NCI-H1092 (cell line): ENCODE measurements at regions not wholly inside any gene's neighbourhood (a gene's known extent, or its start where the extent isn't known, plus 50 kb on each side); places are given as distances from the start of the nearest gene placed in this dataset.
"Not testable (repeated sequence)": the region's sequence is repeated elsewhere in the genome, so short reads cannot be mapped to it uniquely, and the experiment has no call there.

Source experiments
- DNase-seq: peaks from one replicate; lab custom pipeline; 2025; lab: John Stamatoyannopoulos, UW

DNA sequence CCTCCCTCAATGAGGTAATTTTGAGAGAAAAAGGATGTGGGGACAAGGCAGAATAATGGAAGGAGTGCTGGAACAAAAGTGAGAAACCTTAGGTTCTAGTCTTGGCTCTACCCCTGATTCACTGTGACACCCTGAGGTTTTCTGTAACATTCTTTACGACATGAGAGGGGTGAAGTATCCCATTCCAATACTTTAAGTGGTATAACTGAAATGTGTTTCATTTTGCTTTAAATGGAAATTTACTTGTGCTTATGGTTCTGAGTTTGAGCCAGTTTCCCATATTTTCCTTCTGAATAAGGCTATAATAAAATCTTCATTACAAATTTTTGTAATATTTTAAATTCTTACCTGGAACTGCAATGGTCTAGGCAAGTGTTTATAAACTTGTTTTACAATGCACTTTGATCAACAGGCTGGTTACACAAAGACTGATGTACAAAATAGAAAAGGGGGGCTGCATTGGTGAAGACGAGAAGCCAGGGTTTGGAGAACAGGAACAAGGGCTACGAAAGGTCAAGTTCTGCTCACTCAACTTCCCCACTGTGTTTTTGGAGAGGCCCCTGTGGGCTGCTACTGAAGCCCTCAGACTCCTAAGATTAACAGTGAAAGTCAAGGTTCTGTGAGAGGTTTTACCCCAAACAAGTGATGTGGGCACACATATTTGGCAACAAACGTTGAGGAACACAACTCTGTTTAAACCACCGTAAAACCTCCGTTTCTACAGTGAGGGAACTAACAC lies 171.9 kb upstream of the ELL2 start:
- DNase-seq: no peak

DNA sequence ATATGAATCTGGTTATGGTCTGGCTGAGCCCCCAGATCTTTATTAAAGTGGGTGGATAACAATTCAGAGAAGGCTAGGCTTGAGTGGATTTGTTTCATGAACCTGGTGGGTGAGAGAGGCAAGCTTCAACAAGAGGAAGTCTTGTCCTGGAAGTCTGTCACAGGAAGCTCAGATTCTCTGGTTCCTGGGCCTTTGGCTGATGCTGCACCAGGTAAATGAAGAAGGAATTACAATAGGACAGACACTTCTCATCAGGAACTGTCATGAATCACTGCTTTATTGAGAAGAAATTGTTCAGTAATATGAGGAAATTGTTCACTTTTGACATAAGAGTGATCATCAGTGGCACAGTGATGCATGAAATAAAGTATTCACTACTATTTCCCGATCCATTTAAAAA lies 167.6 kb upstream of the ELL2 start:
- no peak for DNase-seq

DNA sequence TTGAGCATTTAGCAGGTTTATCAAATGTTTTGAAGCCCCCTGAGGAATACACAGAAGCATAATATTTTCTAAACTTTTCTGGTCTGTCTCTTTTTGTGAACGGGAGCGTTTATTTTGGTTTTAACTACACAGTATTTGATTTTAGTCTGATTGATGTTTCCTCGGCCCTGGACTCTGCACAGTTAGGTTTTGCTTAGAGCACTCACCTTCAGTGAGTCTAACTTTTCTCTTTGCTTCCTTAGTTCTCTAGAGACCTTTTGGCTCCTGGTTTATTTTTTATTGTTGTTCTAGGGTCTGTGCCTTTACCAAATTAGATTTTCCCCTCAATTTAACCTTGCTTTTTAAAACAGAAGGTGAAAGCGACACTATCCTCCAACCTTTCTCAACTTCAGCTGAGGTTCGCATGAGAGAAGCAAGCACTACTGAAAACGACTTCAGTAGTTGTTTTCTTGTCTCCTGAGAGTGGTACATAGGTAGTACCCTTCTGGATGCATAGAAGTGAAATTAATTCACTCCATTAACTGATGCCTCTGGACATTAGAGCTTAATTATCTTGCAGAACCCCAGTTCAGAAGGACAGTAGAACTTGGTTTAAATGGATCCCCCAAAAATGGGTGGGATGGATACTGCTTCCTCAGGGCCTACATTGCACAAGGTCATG lies 166.7 kb upstream of the ELL2 start:
- DNase-seq: no peak

DNA sequence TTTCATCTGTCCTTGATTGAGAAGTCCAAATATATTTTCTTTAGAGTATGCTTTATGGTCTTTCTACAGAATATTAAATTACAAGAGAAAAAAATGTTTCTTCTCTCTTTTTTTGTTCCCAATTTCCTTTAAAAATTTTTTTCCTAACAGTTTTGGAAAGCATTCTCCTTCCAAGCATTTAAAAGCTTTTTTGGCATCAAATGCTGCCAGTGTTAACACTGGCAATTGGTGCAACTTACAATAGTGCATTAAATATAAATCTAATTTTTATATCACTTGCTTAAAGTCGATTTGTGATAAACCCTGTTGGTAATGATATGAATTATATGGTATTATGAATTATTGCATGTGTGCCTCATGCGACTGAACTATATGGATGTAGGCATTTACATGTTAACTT lies 165.9 kb upstream of the ELL2 start:
- no peak for DNase-seq

DNA sequence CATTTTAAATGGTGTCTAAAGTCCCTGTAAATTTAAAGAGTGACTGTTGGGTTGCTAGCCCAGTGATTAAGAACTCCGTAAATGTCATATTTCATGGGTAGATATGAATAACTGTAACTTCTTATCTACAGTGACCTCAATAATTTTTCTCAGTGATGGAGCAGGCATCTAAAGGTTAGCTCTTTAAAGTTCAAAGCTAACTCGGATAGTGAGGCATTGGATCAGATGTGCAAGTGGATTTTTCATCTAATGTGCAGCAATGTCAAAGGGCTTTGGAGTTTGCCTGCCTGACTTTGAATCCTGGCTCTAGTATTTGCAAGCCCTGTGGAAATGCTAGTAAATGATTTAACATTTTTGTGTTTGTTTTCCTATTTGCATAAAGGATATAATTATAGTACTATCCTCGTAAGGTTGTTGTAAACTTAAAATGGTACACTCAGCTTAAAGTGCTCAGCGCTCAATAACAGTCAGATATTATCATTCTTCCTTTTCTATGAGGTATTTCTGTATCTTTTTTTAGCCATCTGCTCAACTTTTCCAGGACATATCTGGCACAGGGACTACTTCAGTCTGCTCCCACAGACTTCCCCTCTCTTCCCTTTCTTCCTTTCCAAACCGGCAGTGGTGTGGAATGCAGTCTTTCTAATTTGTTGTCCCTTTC lies 163.7 kb upstream of the ELL2 start:
- DNase-seq: no peak

DNA sequence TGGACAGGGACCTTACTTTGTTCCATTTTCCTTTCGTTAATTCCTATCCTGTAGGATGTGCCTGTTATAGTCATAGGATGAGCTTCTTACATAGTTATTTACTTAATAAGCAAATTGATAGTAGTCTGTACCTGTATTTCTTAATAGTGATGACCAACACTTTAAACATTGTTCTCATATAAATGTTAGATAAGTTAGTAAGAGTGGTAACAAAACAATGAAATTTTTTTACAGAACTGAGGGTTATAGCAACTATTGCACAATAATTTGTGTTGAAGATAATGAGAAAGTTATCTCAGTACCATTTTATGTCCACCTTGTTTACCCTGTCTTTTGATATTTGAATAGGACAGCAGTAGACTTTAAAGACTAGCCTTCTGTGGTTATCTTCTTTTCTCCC lies 162.9 kb upstream of the ELL2 start:
- no peak for DNase-seq

DNA sequence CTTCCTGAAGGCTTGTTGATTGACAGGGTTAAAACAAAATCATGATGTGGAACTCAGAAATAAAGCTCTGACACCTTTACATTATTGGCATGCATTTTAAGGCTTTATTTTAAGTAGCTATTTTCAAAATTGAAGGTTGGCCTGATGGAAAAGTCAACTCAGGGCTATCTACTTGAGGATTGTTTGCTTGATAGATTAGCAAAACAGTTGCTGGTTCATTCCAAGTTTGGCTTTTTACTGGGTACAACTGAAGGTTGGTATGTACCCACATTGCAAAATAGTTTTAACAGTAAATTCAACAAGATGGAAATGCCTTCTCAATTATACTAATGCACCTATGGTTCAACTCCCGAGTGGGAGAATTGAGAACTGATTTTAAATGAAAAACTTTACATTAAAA lies 161.8 kb upstream of the ELL2 start:
- DNase-seq: no peak

DNA sequence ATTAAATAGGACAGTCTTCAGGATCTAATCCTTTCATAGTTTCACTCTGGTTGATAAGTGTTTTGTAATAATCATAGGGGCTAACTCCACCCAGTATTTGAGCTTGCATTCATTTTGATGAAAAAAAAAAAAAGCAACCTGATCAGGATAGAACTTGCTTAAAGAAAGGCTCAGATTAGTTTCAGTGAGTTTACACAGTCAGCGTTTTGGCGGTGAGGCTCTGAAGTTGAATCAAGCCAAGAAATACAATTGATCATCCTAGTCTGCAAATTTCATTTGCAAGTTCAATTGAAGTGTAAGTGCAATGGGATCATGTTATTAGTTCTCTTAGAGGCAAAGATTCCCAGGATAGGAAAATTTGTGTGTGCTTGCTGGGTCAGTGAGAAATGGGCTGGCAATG lies 159.7 kb upstream of the ELL2 start:
- no peak for DNase-seq

DNA sequence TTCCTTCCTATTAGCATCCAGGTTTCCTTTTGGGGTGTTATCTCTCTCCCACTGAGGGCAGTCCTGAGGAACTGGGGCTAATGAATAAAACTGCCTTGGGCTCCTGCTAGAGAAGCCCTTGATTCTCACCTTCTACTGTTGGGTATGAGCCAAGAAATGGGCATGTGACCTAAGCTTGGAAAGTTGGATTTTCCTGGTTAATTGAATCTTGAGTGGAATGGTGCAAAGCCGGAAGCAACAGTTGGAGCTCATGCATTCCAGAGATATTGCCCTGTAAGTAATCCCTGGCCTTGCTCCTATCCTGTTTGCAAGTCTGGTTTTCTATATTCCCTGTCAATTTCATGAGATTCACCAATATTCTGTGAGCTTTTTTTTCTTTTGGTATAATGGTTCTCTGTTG lies 158.5 kb upstream of the ELL2 start:
- no peak for DNase-seq

DNA sequence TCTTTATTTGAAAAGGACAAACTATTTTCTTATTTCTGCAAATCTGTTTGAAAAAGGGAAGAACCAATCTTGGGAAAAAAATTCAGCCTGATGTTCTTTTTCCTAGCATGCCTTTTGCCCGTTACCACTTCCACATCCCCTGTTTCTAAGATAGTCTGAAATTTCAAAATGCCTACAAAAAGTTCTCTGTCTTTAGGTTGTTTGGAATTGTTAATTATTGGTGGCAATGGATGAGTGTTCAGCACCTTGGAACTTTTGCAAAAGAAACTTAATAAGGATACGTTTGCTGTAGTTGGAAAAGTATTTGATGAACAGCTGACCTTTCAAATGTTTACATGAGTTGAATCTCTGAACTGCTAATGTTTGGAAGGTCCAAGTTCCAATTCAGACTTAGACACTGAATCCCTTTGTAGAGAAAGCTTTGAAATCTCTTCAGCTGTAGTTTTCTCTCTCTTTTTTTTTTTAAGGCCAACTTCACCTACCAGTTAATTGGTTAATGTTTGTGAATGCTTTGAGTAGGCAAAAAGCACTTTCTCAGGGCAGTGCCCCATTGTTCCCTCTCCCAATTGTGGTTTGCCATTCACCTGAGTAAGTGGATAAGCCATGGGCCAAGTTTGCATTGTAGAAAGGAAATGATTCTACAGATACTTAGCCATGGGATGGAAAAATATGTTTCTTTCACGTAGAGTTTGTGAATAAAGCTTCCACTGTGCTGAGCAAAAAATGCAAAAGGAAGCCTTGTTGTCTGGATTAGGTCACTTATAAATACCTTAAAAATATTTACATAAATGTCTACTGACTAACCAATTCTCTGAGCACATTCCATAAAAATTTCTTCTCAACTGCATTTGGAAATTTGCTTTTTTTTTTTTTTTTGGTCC lies 156.4 kb upstream of the ELL2 start:
- DNase-seq: no peak

DNA sequence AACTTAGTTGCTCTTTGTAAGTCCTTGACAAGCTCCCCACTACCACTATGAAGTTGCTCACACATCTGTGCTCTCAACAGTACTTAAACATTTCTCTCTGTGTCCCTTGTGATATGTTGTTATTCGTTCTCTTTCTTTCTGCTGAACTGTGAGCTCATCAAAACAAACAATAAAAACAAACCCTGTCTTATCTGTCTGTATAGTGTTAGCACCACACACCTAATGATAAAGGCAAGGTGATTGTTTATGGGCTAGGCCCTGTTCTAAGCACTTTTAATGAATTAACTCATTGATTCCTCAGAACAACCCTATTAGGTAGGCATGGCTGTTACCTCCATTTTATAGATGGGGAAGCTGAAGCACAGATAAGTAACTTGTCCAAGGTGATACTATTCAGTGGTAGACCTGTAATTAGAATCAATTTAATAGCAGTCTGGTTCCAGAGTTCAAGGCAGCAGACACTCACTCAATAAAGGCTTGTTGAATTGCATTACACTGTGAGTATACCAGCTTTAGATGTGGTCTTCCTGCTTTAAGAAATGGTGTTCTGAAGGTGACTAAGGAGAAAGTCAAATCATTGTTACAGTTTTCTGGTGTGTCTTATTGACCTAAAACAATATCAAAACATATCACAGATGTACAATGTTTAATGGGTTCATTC lies 153.6 kb upstream of the ELL2 start:
- DNase-seq: no peak

DNA sequence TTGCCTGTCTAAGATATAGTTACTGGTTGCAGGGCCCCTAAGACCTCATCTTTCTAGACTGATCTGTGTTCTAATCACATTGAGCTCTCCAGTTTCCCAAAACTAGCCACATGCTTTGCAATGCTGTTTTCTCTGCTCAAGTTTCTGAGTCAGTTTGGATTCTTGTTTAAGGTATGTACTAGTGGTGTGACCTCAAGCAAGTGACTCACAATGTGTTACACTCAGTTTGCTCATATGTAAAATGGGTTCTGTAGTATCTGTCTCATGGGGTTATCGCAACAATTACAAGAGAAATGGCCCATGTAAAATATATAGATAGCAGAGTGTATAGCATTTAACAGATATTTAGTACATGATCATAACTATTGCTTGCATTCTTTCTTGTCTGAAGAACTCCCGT lies 153.1 kb upstream of the ELL2 start:
- DNase-seq: no peak

DNA sequence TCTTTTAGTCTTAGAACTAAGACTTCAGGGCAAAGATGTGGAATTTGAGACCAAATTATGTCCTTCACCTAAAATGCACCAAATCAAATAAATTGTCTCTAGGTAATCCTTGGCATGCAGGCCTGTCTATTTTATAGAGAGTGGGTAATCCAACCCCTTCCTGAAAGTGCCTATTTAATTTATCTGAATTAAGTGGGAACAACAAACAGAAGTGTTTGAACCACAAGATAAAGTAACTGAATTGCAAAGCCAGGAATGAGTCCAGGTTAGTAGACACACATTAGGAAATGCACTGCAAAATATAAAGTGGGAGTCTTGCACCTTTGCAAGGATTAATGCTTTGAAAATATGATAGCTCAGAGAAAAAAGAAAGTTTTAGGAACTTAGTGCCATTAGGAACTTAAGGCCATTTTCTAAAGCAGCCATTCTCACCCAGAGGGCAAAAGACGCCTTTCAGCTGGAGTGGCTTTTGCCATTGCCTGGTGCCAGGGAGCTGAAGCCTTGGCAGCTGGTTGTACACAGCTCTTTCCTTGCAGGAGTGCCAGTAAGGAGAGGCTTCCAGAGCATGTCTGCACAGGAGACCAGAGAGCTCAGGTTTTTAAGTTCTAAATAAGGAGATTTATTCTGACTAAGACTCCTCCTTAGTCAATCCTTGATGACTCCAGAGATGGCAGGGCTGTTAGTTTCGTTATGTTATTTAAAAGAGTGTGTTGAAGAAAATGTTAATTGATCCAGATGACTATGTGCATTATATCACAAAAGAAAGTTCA lies 151.7 kb upstream of the ELL2 start:
- no peak for DNase-seq

DNA sequence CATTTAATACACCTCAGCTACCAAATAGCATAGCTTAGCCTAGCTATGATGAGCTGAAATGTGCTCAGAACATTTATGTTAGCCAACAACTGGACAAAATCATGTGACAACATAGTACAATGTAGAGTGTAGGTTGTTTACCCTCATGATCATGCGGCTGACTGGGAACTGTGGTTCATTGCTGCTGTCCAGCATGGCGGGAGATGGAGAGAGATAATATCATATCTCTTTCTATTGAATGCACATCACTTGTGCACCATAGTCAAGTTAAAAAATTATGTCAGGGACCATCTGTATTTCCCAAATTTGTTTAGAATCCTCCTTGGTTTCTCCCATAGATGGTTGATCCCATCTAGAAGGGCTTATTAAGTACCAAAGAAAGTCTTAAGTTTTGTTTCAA lies 151.1 kb upstream of the ELL2 start:
- DNase-seq: no peak

DNA sequence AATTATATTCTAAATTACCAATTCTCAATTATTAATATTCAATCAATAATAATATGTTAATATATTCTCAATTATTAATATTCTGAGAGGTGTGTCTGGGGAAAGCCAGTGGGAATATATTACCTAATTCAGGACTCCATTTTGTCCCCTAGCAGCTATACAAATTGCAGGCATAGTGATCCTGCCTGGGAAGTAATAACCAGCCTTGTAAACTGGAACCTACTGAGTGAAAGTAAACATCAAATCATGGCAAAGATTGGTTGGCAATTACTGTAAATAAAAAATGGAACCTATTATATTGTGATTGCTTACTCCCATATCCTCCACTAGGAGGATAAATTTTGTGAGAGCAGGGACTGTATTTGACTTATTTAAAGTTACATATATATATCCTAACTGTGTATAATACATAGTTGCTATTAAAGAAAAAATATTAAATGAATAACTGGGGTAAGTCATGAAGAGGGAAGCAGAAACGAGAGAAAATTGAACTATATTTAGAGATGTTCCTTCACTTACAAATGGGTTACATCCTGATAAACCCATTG lies 150.5 kb upstream of the ELL2 start:
- DNase-seq: no peak

DNA sequence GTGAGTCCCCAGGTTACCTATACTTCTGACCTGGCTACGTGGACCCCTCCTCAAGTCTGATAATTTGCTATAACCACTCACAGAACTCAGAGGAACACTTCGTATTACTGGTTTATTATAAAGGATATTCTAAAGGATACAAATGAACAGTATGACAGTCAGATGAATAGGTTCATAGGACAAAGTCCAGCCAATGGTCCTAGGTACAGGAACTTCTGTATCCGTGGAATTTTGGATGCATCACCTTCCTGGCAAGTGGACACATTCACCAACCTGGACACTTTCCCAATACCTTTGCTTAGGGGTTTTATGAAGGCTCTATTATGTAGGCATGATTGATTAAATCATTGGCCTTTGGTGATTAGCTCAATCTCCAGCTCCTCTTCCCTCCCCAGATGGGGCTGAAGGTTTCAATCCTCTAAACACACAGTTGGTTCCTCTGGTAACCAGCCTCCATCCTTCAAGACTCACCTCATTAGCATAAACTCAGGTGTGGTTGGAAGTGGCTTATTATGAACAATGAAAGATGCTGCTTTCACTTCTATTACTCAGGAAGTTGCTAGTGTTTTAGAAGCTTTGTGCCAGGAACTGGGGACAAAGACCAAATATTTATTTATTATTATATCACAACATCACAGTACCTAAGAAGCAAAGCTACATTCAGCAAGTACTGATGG lies 149.6 kb upstream of the ELL2 start:
- no peak for DNase-seq

DNA sequence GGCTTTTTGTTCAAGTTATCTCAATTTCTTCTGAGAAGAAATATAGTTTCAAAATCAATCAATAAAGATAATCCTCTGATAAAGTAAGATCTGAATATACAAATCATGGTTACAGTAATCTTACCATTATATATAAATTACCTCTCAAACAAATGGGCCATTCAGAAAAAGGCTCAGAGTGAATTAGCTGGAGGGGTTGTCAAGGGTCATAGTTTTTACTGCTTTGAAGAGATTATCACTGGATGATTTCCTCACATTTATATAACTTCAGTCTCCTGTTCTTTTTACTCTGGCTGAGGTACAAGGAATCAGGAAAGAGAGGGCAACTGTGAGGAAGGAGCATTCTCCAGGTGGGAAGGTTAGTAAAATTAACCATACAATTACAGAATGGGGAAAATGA lies 148.6 kb upstream of the ELL2 start:
- no peak for DNase-seq

DNA sequence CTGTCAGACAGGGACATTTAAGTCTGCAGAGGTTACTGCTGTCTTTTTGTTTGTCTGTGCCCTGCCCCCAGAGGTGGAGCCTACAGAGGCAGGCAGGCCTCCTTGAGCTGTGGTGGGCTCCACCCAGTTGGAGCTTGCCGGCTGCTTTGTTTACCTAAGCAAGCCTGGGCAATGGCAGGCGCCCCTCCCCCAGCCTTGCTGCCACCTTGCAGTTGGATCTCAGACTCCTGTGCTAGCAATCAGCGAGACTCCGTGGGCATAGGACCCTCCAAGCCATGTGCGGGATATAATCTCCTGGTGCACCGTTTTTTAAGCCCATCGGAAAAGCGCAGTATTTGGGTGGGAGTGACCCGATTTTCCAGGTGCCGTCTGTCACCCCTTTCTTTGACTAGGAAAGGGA lies 147.0 kb upstream of the ELL2 start:
- not testable (repeated sequence) for DNase-seq

DNA sequence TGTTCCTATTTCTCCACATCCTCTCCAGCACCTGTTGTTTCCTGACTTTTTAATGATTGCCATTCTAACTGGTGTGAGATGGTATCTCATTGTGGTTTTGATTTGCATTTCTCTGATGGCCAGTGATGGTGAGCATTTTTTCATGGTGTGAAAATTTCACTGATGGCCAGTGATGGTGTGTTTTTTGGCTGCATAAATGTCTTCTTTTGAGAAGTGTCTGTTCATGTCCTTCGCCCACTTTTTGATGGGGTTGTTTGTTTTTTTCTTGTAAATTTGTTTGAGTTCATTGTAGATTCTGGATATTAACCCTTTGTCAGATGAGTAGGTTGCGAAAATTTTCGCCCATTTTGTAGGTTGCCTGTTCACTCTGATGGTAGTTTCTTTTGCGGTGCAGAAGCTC lies 142.2 kb upstream of the ELL2 start:
- DNase-seq: not testable (repeated sequence)

DNA sequence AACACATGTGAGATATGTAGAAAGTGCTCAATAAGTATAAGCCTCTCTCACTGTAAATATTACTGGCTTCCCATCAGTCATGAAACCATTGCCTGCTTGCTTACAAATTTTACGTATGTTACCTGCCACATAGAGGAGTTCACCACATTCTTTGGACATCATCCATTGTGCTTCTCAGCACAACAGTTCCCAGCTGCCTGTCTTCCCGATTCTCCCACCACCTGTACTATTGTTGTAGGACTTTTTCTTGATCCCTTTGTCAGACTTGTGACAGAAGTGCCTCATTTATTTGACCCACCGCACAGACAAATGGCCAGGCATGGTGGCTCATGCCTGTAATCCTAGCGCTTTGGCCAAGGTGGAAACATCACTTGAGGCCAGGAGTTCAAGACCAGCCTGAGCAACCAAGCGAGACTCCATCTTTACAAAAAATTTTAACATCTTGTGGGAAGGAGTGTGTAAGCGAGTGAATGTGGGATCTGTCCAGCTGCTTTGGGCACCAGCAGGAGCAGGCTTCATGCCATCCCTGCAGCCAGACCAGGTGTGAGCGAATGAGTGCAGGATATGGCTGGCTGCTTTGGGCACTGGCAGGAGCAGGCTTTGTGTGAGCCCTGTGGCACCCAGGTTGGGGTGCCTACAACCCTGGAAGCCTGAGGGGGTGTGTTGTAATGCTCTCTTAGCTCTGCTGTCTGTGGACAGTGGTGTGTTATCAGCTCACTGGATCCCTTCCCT lies 139.9 kb upstream of the ELL2 start:
- no peak for DNase-seq
